GM12878 (cell line): ENCODE measurements at regions not wholly inside any gene's neighbourhood (a gene's known extent, or its start where the extent isn't known, plus 50 kb on each side); places are given as distances from the start of the nearest gene placed in this dataset.
"Not testable (repeated sequence)": the region's sequence is repeated elsewhere in the genome, so short reads cannot be mapped to it uniquely, and the experiment has no call there.

Experiments
- ATAC-seq: fragments of 200-7000 bp; cut with Tn5 transposase; 3 replicates; pipeline ENCODE4 v1.9.1; 2020; ENCODE audit warnings: mild to moderate bottlenecking, moderate library complexity
- BruUV-seq: library from RNA; stranded (reverse); fragments of 400-500 nt; replicated peaks from 2 replicates; lab custom pipeline; 2021; lab: Mats Ljungman, UMichigan
- CTCF ChIA-PET: fragments of 300-600 bp; sonication (Branson Sonifier 250); formaldehyde crosslinking; extraction: SDS; loops from one replicate; lab custom pipeline; 2021; ENCODE audit warnings: inconsistent platforms; lab: Yijun Ruan, JAX
- POLR2A ChIA-PET: fragments of 350-600 bp; formaldehyde crosslinking; extraction: SDS; loops from one replicate; lab custom pipeline; 2021; ENCODE audit warnings: inconsistent platforms; lab: Charles Lee
- RAD21 ChIA-PET: fragments of 300-600 bp; sonication (Branson Sonifier 250); formaldehyde crosslinking; loops from one replicate; lab custom pipeline; 2023; ENCODE audit warnings: antibody characterized with exemption; ENCODE audit not compliant: unreplicated experiment; lab: Charles Lee
- SMC1A ChIA-PET: fragments of 300-600 bp; sonication (Branson Sonifier 250); formaldehyde crosslinking; loops from one replicate; lab custom pipeline; 2023; ENCODE audit not compliant: unreplicated experiment, uncharacterized antibody; lab: Charles Lee
- DNase-seq: peaks from one replicate; pipeline ENCODE4 v3.0.0-alpha.2; 2011; ENCODE audit warnings: low read depth, low spot score
- FAIRE-seq: peaks from 3 replicates; lab custom pipeline; 2011; peaks lifted over from hg19 to GRCh38; lab: Jason Lieb, UNC
- H2AFZ ChIP-seq: 2 replicates; pipeline ENCODE4 v1.6.0; 2011; ENCODE audit warnings: low read depth, low read length, control low read depth; ENCODE audit not compliant: control insufficient read depth
- H3K27ac ChIP-seq: 2 replicates; pipeline ENCODE4 v1.5.1; 2011; ENCODE audit warnings: control low read depth; ENCODE audit not compliant: control insufficient read depth, insufficient read depth
- H3K27me3 ChIP-seq, 2 experiments: replicated peaks in 1 of 2; 2 replicates each; pipeline versions ENCODE4 v1.6.0 to v1.6.1; 2011; ENCODE audit warnings: low read length in 1 of 2; ENCODE audit not compliant: control insufficient read depth in 2 of 2, insufficient read depth in 2 of 2
- H3K36me3 ChIP-seq, 2 experiments: 2 replicates each; pipeline ENCODE4 v1.5.1; 2011; ENCODE audit warnings: low read length in 1 of 2; ENCODE audit not compliant: control insufficient read depth in 2 of 2, insufficient read depth in 2 of 2
- H3K4me1 ChIP-seq: 2 replicates; pipeline ENCODE4 v1.6.1; 2011; ENCODE audit warnings: mild to moderate bottlenecking, low read length, moderate library complexity, mixed read lengths; ENCODE audit not compliant: control insufficient read depth, insufficient read depth
- H3K4me2 ChIP-seq: 2 replicates; pipeline ENCODE4 v1.6.0; 2011; ENCODE audit warnings: control low read depth; ENCODE audit not compliant: control insufficient read depth, insufficient read depth
- H3K4me3 ChIP-seq: fragments of 200-600 bp; sonication (generic); 2 replicates; pipeline ENCODE4 v1.5.1; 2016
- H3K79me2 ChIP-seq: 2 replicates; pipeline ENCODE4 v1.6.0; 2011; ENCODE audit warnings: low read length; ENCODE audit not compliant: control insufficient read depth, insufficient read depth
- H3K9ac ChIP-seq: 2 replicates; pipeline ENCODE4 v1.8.0; 2011; ENCODE audit warnings: low read length, control low read depth, mixed read lengths; ENCODE audit not compliant: control insufficient read depth, insufficient read depth
- H3K9me3 ChIP-seq: replicated peaks from 3 replicates; pipeline ENCODE4 v1.5.1; 2011; ENCODE audit warnings: mild to moderate bottlenecking, low read length; ENCODE audit not compliant: control insufficient read depth, insufficient read depth
- H4K20me1 ChIP-seq: 2 replicates; pipeline ENCODE4 v1.6.0; 2011; ENCODE audit not compliant: control insufficient read depth, insufficient read depth
- WGBS: methylation state at CpG from one replicate; pipeline ENCODE4 v1.1.6; 2016; ENCODE audit warnings: low lambda C conversion rate; ENCODE audit not compliant: insufficient replicate concordance, insufficient coverage; ENCODE audit errors: missing lambda C conversion rate; 5-methylcytosine and 5-hydroxymethylcytosine counted together
- in situ Hi-C: fragments of 300-500 bp; cut with MboI; formaldehyde crosslinking; loops from 9 replicates; pipeline ENCODE4 v1.14.3; 2018; ENCODE audit warnings: mixed read lengths
- intact Hi-C: fragments of 100-400 bp; cut with micrococcal nuclease; formaldehyde crosslinking; loops from one replicate; pipeline ENCODE4 v1.14.2; 2022; ENCODE audit not compliant: unreplicated experiment

GRCh38 chr6:120931520-120932180 is 402.6 kb downstream of the TBC1D32 start:
- BruUV-seq, H2AFZ ChIP-seq, H3K9ac ChIP-seq, H3K9me3 ChIP-seq, H3K4me3 ChIP-seq, H3K27ac ChIP-seq, DNase-seq, RAD21 ChIA-PET, FAIRE-seq, CTCF ChIA-PET, H3K4me2 ChIP-seq, intact Hi-C loops, SMC1A ChIA-PET, H3K4me1 ChIP-seq, ATAC-seq, H3K36me3 ChIP-seq, in situ Hi-C loops, H3K27me3 ChIP-seq, H3K79me2 ChIP-seq, POLR2A ChIA-PET, H4K20me1 ChIP-seq: not testable (repeated sequence)
- WGBS = 71% methylated on average over 8 of the region's 8 CpGs

- H3K4me1 ChIP-seq, H2AFZ ChIP-seq, ATAC-seq, POLR2A ChIA-PET, FAIRE-seq, H3K27ac ChIP-seq, intact Hi-C loops, H4K20me1 ChIP-seq, H3K9ac ChIP-seq, in situ Hi-C loops, H3K27me3 ChIP-seq, H3K4me3 ChIP-seq, DNase-seq, H3K79me2 ChIP-seq, RAD21 ChIA-PET, H3K4me2 ChIP-seq, H3K36me3 ChIP-seq, SMC1A ChIA-PET, CTCF ChIA-PET, BruUV-seq, H3K9me3 ChIP-seq: not testable (repeated sequence)
- WGBS = 10% methylated on average over 4 of the region's 4 CpGs
These were observed 403.8 kb downstream of the TBC1D32 start for GRCh38 chr6:120930500-120930899.
